Keratinocyte (primary cell): ENCODE measurements at regions not wholly inside any gene's neighbourhood (a gene's known extent, or its start where the extent isn't known, plus 50 kb on each side); places are given as distances from the start of the nearest gene placed in this dataset.

ENCODE experiments used
- DNase-seq: peaks from one replicate; pipeline ENCODE4 v3.0.0-alpha.2; 2011; ENCODE audit warnings: low read depth, missing footprints, low spot score
- FAIRE-seq: peaks from 2 replicates; lab custom pipeline; 2011; peaks lifted over from hg19 to GRCh38; lab: Jason Lieb, UNC
- H2AFZ ChIP-seq: 2 replicates; pipeline ENCODE4 v1.6.0; 2012; ENCODE audit warnings: low read length, control low read depth, inconsistent platforms; ENCODE audit not compliant: control insufficient read depth
- H3K27ac ChIP-seq: 2 replicates; pipeline ENCODE4 v1.5.1; 2011; ENCODE audit warnings: low read length; ENCODE audit not compliant: control insufficient read depth, insufficient read depth
- H3K27me3 ChIP-seq: 3 replicates; pipeline ENCODE4 v1.6.0; 2011; ENCODE audit warnings: low read length; ENCODE audit not compliant: control insufficient read depth, insufficient read depth; ENCODE audit errors: extremely low read depth
- H3K36me3 ChIP-seq, 2 experiments: 2 replicates in 1 of 2; 3 replicates in 1 of 2; pipeline ENCODE4 v1.5.1; 2011; ENCODE audit warnings: low read length in 2 of 2, mild to moderate bottlenecking in 1 of 2; ENCODE audit not compliant: control insufficient read depth in 2 of 2, insufficient read depth in 2 of 2; ENCODE audit errors: extremely low read depth in 1 of 2
- H3K4me1 ChIP-seq: 3 replicates; pipeline ENCODE4 v1.5.1; 2011; ENCODE audit warnings: low read length; ENCODE audit not compliant: control insufficient read depth, insufficient read depth; ENCODE audit errors: extremely low read depth
- H3K4me2 ChIP-seq: 3 replicates; pipeline ENCODE4 v1.6.0; 2011; ENCODE audit warnings: low read depth, low read length; ENCODE audit not compliant: control insufficient read depth, insufficient read depth; ENCODE audit errors: extremely low read depth
- H3K4me3 ChIP-seq, 3 experiments: fragments of 200-600 bp in 1 of 3; sonication (generic) in 1 of 3; 2 replicates in 2 of 3; 3 replicates in 1 of 3; pipeline ENCODE4 v1.5.1; 2011 to 2016; ENCODE audit warnings: low read length in 3 of 3, mild to moderate bottlenecking in 3 of 3, control low read depth in 2 of 3, inconsistent platforms in 1 of 3, low read depth in 1 of 3, mixed read lengths in 1 of 3, mixed run types in 1 of 3, moderate library complexity in 1 of 3; ENCODE audit not compliant: control insufficient read depth in 2 of 3, insufficient read depth in 2 of 3; ENCODE audit errors: extremely low read depth in 1 of 3
- H3K79me2 ChIP-seq: 2 replicates; pipeline ENCODE4 v1.6.0; 2012; ENCODE audit warnings: low read length; ENCODE audit not compliant: control insufficient read depth, insufficient read depth
- H3K9ac ChIP-seq: 3 replicates; pipeline ENCODE4 v1.6.0; 2011; ENCODE audit warnings: low read length; ENCODE audit not compliant: control insufficient read depth, insufficient read depth; ENCODE audit errors: extremely low read depth
- H3K9me1 ChIP-seq: 3 replicates; pipeline ENCODE4 v1.6.0; 2011; ENCODE audit warnings: low read length; ENCODE audit not compliant: control insufficient read depth, insufficient read depth; ENCODE audit errors: extremely low read depth
- H3K9me3 ChIP-seq: 2 replicates; pipeline ENCODE4 v1.5.1; 2012; ENCODE audit warnings: low read depth, low read length; ENCODE audit not compliant: control insufficient read depth
- H4K20me1 ChIP-seq: 3 replicates; pipeline ENCODE4 v1.6.0; 2011; ENCODE audit warnings: low read length; ENCODE audit not compliant: control insufficient read depth, insufficient read depth; ENCODE audit errors: extremely low read depth
- CTCF ChIP-seq, 3 experiments: IDR thresholded peaks in 1 of 3; conservative IDR thresholded peaks in 1 of 3; optimal IDR thresholded peaks in 1 of 3; 2 replicates in 2 of 3; 3 replicates in 1 of 3; pipeline versions ENCODE3 to v1.5.1; 2011; ENCODE audit warnings: low read length in 3 of 3, mild to moderate bottlenecking in 3 of 3, moderate library complexity in 2 of 3, control low read depth in 1 of 3, inconsistent platforms in 1 of 3; ENCODE audit not compliant: insufficient read depth in 2 of 3; ENCODE audit errors: extremely low read depth in 1 of 3
- EZH2 ChIP-seq: IDR thresholded peaks from one replicate; pipeline ENCODE4 v1.6.1; 2012; ENCODE audit warnings: inconsistent platforms, mild to moderate bottlenecking, low read length, moderate library complexity
- dilution Hi-C: fragments of 300-500 bp; cut with MboI; formaldehyde crosslinking; loops from one replicate; pipeline ENCODE4 v1.7.0; 2020; ENCODE audit warnings: low sequenced_read_pairs; ENCODE audit not compliant: extremely low pct_ligation_motif_present

- TF ChIP-seq EZH2: no peak
- TF ChIP-seq CTCF (optimal IDR thresholded peaks at IDR 0.05 in 1 of 3, IDR thresholded peaks at IDR 0.05 in 1 of 3, conservative IDR thresholded peaks at IDR 0.05 in 1 of 3; ENCODE audit: extremely low read depth in 1 of 3, insufficient read depth in 2 of 3, low read length in 3 of 3): no peak
- DNase-seq: no peak
Observed at GRCh38 chr12:115572440-115572839, 705.1 kb downstream of the MED13L start.

GRCh38 chr12:115571446-115571845 lies 706.0 kb downstream of the MED13L start:
- Histone ChIP-seq H3K4me2 (no peak overlapping the region), H4K20me1 (no peaks in the 10 kb centered on the region), H3K9me3 (no peaks in the 10 kb centered on the region), H3K27ac (no peak overlapping the region), H3K9me1 (no peaks in the 10 kb centered on the region), H3K4me1 (no peaks in the 10 kb centered on the region), H3K27me3 (no peaks in the 10 kb centered on the region), H3K4me3 (no peak overlapping the region), H3K79me2 (no peaks in the 10 kb centered on the region), H3K9ac (no peak overlapping the region), H3K36me3 (no peaks in the 10 kb centered on the region), H2AFZ (no peak overlapping the region)
- FAIRE-seq (no peak), DNase-seq (no peak)
- TF ChIP-seq EZH2 (no peak), CTCF (optimal IDR thresholded peaks at IDR 0.05 in 1 of 3, IDR thresholded peaks at IDR 0.05 in 1 of 3, conservative IDR thresholded peaks at IDR 0.05 in 1 of 3; ENCODE audit: extremely low read depth in 1 of 3, insufficient read depth in 2 of 3, low read length in 3 of 3) (no peak)
- dilution Hi-C loops: no loop called here

More at GRCh38 chr12:115572440-115572839, 705.1 kb downstream of the MED13L start:
- H3K36me3 ChIP-seq: no peaks in the 10 kb centered on the region
- dilution Hi-C loops: no loop called here
- no peak overlapping the region for H2AFZ ChIP-seq
- H3K4me1 ChIP-seq: no peaks in the 10 kb centered on the region
- no peak overlapping the region for H3K9ac ChIP-seq
- H3K79me2 ChIP-seq: no peaks in the 10 kb centered on the region
- H3K27me3 ChIP-seq: no peaks in the 10 kb centered on the region
- no peaks in the 10 kb centered on the region for H3K9me3 ChIP-seq
- no peak overlapping the region for H3K4me3 ChIP-seq
- H4K20me1 ChIP-seq: no peaks in the 10 kb centered on the region
- no peaks in the 10 kb centered on the region for H3K9me1 ChIP-seq
- no peak for FAIRE-seq
- no peak overlapping the region for H3K4me2 ChIP-seq
- H3K27ac ChIP-seq: no peak overlapping the region
